Gastrocnemius medialis (tissue), 4 donors: ENCODE measurements at regions not wholly inside any gene's neighbourhood (a gene's known extent, or its start where the extent isn't known, plus 50 kb on each side); places are given as distances from the start of the nearest gene placed in this dataset.

Experiments used
- ATAC-seq, 2 donors: fragments of 150-250 bp; one replicate each; pipeline ENCODE4 v1.9.1; 2016
- DNase-seq, 2 donors: peaks; one replicate each; pipeline ENCODE4 v3.0.0-alpha.2; 2019
- H3K27ac ChIP-seq, 4 donors: fragments of 200-600 bp; sonication (generic); 1 replicate in 1 of 4; 2 replicates in 3 of 4; pipeline ENCODE4 v1.5.1; 2016 to 2018; ENCODE audit warnings: mild to moderate bottlenecking in 2 of 4, moderate library complexity in 1 of 4
- H3K27me3 ChIP-seq, 3 donors: fragments of 200-600 bp; sonication (generic) in 2 of 3; 1 replicate in 1 of 3; 2 replicates in 2 of 3; pipeline versions ENCODE4 v1.5.1 to v1.6.0; 2016 to 2019; ENCODE audit warnings: mild to moderate bottlenecking in 1 of 3, moderate library complexity in 1 of 3
- H3K36me3 ChIP-seq, 2 donors: fragments of 200-600 bp; sonication (generic) in 1 of 2; one replicate each; pipeline ENCODE4 v1.5.1; 2017 to 2018
- H3K4me1 ChIP-seq, 2 donors: fragments of 200-600 bp; sonication (generic) in 1 of 2; one replicate each; pipeline ENCODE4 v1.5.1; 2016 to 2017; ENCODE audit warnings: mild to moderate bottlenecking in 2 of 2
- H3K4me3 ChIP-seq, 4 donors: fragments of 200-600 bp; sonication (generic) in 3 of 4; 1 replicate in 1 of 4; 2 replicates in 3 of 4; pipeline ENCODE4 v1.5.1; 2016 to 2019; ENCODE audit warnings: mild to moderate bottlenecking in 2 of 4
- H3K9me3 ChIP-seq, 3 donors: fragments of 200-600 bp; sonication (generic) in 2 of 3; 1 replicate in 1 of 3; 2 replicates in 2 of 3; pipeline ENCODE4 v1.5.1; 2016 to 2019
- POLR2A ChIP-seq, 2 donors: fragments of 450-650 bp; IDR thresholded peaks; one replicate each; pipeline ENCODE4 v1.6.1; 2017; ENCODE audit warnings: antibody characterized with exemption in 2 of 2, mild to moderate bottlenecking in 2 of 2, moderate library complexity in 2 of 2
- in situ Hi-C, 4 donors: fragments of 200-750 bp; cut with MboI; loops; one replicate each; pipeline versions ENCODE4 v1.15.0 to v1.8.0; 2017; ENCODE audit warnings: low sequenced_read_pairs in 4 of 4
- intact Hi-C: fragments of 100-400 bp; cut with DNase I; formaldehyde crosslinking; loops from one replicate; pipeline ENCODE4 v1.15.1; 2023; ENCODE audit warnings: low total_unique reads
- TF ChIP-seq, protein P1 (sequence below), 5 experiments: fragments of 450-650 bp in 3 of 5; fragments of 200-600 bp in 2 of 5; sonication (generic) in 2 of 5; IDR thresholded peaks in 4 of 5; conservative IDR thresholded peaks in 1 of 5; 1 replicate in 4 of 5; 2 replicates in 1 of 5; pipeline ENCODE4 v1.5.1; 2016 to 2019; ENCODE audit warnings: antibody characterized with exemption in 5 of 5, mild to moderate bottlenecking in 3 of 5, moderate library complexity in 3 of 5

DNA sequence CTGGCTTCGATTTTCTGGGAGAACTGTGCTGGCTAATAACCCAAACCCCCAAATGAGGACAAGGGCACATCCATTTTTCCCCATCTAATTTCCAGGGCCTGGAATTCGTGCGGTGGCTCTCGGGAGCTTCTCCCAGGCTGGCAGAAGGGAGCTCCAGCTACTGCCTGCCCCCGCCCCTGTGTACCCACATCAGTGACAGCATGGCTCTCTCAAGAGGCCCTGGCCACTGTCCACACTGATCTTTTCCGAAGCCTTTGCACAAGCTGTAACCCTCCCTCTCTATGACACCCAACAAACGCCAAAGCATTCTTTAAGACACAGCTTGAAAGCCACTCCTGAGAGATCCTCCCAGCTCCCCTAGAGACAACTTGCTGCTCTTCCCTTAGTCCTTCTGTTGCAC, 73.1 kb downstream of the ZIC5 start:
- DNase-seq = no peak
- no peaks in the 10 kb centered on the region for H3K9me3 ChIP-seq
- no peak overlapping the region for H3K4me3 ChIP-seq
- H3K4me1 ChIP-seq = peaks cover 7% of the 10 kb centered on the region in 2 donors
- H3K27me3 ChIP-seq = peaks cover 63 to 75% (median 68%) of the 10 kb centered on the region in 3 donors
- in situ Hi-C loops = no loop called here
- no peak overlapping the region for H3K27ac ChIP-seq
- ATAC-seq = no peak
- intact Hi-C loops = no loop called here
- TF ChIP-seq, protein P1, sequence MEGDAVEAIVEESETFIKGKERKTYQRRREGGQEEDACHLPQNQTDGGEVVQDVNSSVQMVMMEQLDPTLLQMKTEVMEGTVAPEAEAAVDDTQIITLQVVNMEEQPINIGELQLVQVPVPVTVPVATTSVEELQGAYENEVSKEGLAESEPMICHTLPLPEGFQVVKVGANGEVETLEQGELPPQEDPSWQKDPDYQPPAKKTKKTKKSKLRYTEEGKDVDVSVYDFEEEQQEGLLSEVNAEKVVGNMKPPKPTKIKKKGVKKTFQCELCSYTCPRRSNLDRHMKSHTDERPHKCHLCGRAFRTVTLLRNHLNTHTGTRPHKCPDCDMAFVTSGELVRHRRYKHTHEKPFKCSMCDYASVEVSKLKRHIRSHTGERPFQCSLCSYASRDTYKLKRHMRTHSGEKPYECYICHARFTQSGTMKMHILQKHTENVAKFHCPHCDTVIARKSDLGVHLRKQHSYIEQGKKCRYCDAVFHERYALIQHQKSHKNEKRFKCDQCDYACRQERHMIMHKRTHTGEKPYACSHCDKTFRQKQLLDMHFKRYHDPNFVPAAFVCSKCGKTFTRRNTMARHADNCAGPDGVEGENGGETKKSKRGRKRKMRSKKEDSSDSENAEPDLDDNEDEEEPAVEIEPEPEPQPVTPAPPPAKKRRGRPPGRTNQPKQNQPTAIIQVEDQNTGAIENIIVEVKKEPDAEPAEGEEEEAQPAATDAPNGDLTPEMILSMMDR (IDR thresholded peaks at IDR 0.05 in 4 of 5, conservative IDR thresholded peaks at IDR 0.05 in 1 of 5) = no peak
- TF ChIP-seq POLR2A (IDR thresholded peaks at IDR 0.05) = no peak
- no peaks in the 10 kb centered on the region for H3K36me3 ChIP-seq

DNA sequence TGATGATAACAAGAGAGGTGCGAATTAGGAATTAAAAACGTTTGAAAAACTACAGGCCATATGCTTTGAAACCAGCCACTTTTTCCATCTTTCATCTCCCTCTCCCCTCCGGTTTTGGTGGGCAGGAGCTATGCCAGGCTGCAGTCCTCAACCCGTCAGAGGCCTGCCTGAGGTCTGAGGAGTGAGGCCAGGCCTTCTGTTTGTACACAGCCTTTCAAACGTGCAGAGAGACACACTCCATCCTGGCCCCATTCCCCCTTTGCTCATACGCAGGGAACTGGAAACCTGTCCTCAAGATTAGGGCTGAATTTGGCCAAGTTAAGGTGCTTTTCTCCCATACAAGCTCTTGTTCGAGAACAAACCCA, 74.5 kb downstream of the ZIC5 start:
- H3K4me3 ChIP-seq = no peak overlapping the region
- no peak overlapping the region for H3K27ac ChIP-seq
- H3K4me1 ChIP-seq = peaks cover 7% of the 10 kb centered on the region in 2 donors
- intact Hi-C loops = no loop called here
- ATAC-seq (no peak), DNase-seq (no peak)
- no peaks in the 10 kb centered on the region for H3K36me3 ChIP-seq
- TF ChIP-seq, protein P1 (IDR thresholded peaks at IDR 0.05 in 4 of 5, conservative IDR thresholded peaks at IDR 0.05 in 1 of 5) = no peak
- no peak for TF ChIP-seq POLR2A (IDR thresholded peaks at IDR 0.05)
- in situ Hi-C loops = no loop called here
- no peaks in the 10 kb centered on the region for H3K9me3 ChIP-seq
- peaks cover 67 to 71% (median 70%) of the 10 kb centered on the region in 3 donors for H3K27me3 ChIP-seq

DNA sequence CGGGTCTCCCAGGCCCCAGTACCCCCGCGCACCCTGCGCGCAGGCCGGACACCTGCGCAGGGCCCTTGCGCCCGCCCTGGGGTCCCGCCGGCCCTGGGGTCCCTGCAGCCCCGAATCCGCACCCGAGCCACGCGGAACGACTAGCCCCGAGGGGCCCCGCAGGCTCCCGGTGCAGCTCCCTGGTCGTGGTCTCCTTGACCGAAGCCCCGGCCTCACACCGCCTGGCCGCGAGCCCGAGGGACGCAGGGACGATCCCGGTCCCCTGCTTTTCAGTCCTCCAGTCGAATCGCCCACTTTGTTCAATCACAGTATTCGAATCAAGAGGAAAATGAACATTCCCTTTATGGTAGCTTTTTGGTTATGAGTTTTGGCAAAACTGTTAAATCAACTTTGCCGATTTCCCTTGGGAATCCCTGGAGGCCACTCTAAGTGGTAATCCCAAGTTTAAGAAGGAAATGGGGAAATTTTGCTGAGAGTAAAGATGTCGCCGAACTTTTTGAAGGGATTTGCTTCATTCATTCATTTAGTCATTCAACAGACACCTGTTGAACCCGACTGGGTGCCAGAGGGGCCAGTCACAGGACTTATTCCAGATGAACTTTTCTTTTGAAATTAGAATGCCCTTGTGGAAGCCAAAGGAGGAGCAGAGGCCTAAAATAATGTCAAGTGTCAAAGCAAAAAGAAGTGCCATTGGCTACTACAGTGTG, 75.0 kb downstream of the ZIC5 start:
- TF ChIP-seq, protein P1 (IDR thresholded peaks at IDR 0.05 in 4 of 5, conservative IDR thresholded peaks at IDR 0.05 in 1 of 5) = no peak
- TF ChIP-seq POLR2A (IDR thresholded peaks at IDR 0.05) = no peak

DNA sequence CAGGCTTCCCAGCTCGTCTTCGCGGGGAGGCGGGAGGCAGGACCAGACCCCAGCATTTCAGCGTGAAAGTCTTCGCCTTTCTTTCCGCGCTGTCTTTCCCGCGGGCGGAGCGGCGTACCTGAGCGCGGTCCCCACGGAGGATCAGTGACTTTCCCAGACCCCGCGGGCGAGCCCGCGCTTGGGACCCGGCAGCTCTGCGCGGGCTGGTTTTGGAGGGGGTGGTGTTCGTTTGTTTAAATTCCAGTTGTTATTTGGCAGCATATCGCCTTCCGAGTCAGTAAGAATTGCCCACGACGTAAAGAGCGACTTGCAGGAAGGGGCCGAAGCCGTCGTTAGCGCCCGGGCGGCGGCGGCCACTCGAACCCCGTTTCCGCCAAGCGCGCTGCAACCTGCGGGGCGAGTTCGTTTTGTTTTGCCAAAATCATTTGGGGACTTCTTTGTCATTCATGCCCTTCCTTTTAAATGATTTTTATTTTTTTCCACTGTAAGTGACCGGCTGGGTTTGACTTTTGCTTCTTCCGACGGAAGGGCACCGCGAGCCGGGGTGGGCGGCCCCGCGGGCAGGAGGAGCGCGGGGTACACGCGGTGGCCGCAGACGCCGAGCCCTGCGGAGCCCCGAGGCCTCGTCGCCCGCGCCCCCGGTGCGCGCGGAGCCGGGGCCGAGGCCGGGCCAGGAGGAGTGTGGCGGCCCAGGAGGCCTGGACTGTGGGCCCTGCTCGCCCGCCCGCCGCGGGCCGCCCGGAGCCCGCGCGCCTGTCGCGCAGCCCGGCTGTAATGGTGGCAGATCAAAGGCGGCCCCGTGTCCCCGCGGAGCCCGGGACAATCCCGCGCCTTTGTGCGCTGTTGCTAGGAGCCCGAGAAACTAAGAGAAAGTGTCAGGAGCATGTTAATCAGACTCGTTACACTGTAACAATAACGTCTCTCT, 75.9 kb downstream of the ZIC5 start:
- intact Hi-C loops = no loop called here
- H3K4me3 ChIP-seq = peak overlapping the region; percentile 31 to 59 (median 40)
- H3K9me3 ChIP-seq = no peaks in the 10 kb centered on the region
- no peak for TF ChIP-seq POLR2A (IDR thresholded peaks at IDR 0.05)
- TF ChIP-seq, protein P1 (IDR thresholded peaks at IDR 0.05 in 4 of 5, conservative IDR thresholded peaks at IDR 0.05 in 1 of 5) = no peak
- no peak for ATAC-seq
- in situ Hi-C loops = no loop called here
- H3K27ac ChIP-seq = no peak overlapping the region
- peaks cover 64 to 67% (median 66%) of the 10 kb centered on the region in 3 donors for H3K27me3 ChIP-seq
- H3K4me1 ChIP-seq = peaks cover 7% of the 10 kb centered on the region in 2 donors
- no peaks in the 10 kb centered on the region for H3K36me3 ChIP-seq
- DNase-seq = no peak

More for the DNA sequence above, 75.0 kb downstream of the ZIC5 start:
- DNase-seq (no peak), ATAC-seq (no peak)
- Histone ChIP-seq H3K9me3 (no peaks in the 10 kb centered on the region), H3K4me3 (no peak overlapping the region), H3K36me3 (no peaks in the 10 kb centered on the region), H3K27me3 (peaks cover 65 to 71% (median 67%) of the 10 kb centered on the region in 3 donors), H3K4me1 (peaks cover 7% of the 10 kb centered on the region in 2 donors), H3K27ac (no peak overlapping the region)
- intact Hi-C loops (no loop called here), in situ Hi-C loops (no loop called here)
